Tibial artery (tissue), 4 donors: ENCODE measurements at regions not wholly inside any gene's neighbourhood (a gene's known extent, or its start where the extent isn't known, plus 50 kb on each side); places are given as distances from the start of the nearest gene placed in this dataset.

Experiments used
- DNase-seq, 2 donors: peaks; one replicate each; pipeline ENCODE4 v3.0.0-alpha.2; 2019
- H3K27ac ChIP-seq, 2 donors: fragments of 200-600 bp; sonication (generic) in 1 of 2; 1 replicate in 1 of 2; 2 replicates in 1 of 2; pipeline ENCODE4 v1.5.1; 2018 to 2019; ENCODE audit warnings: mild to moderate bottlenecking in 1 of 2
- H3K27me3 ChIP-seq, 2 donors: fragments of 200-600 bp; sonication (generic) in 1 of 2; one replicate each; pipeline versions ENCODE4 v1.5.1 to v1.6.0; 2016 to 2019
- H3K36me3 ChIP-seq, 3 donors: fragments of 200-600 bp; sonication (generic) in 2 of 3; one replicate each; pipeline ENCODE4 v1.5.1; 2016 to 2019; ENCODE audit warnings: mild to moderate bottlenecking in 2 of 3
- H3K4me1 ChIP-seq, 4 donors: fragments of 200-600 bp; sonication (generic) in 2 of 4; 1 replicate in 3 of 4; 2 replicates in 1 of 4; pipeline ENCODE4 v1.5.1; 2016 to 2019
- H3K4me3 ChIP-seq, 2 donors: fragments of 200-600 bp; sonication (generic) in 1 of 2; 1 replicate in 1 of 2; 2 replicates in 1 of 2; pipeline ENCODE4 v1.5.1; 2018 to 2019; ENCODE audit warnings: mild to moderate bottlenecking in 2 of 2
- H3K9me3 ChIP-seq, 3 donors: fragments of 200-600 bp; sonication (generic) in 1 of 3; one replicate each; pipeline ENCODE4 v1.5.1; 2016 to 2019
- CTCF ChIP-seq, 2 experiments: fragments of 200-600 bp in 1 of 2; fragments of 450-650 bp in 1 of 2; IDR thresholded peaks; one replicate each; pipeline ENCODE4 v1.5.1; 2017 to 2019; ENCODE audit warnings: antibody characterized with exemption in 2 of 2, mild to moderate bottlenecking in 1 of 2, moderate library complexity in 1 of 2
- intact Hi-C: fragments of 100-400 bp; cut with DNase I; formaldehyde crosslinking; loops from one replicate; pipeline ENCODE4 v1.15.0; 2023; ENCODE audit warnings: low total_unique reads

- Histone ChIP-seq H3K4me1 (peaks cover 0 to 4% (median 0%) of the 10 kb centered on the region in 4 donors), H3K27ac (no peak overlapping the region), H3K27me3 (no peaks in the 10 kb centered on the region), H3K4me3 (no peak overlapping the region), H3K36me3 (no peaks in the 10 kb centered on the region), H3K9me3 (no peaks in the 10 kb centered on the region)
- no peak for DNase-seq
- no peak for TF ChIP-seq CTCF (IDR thresholded peaks at IDR 0.05)
- intact Hi-C loops = no loop called here
These were observed 256.3 kb upstream of the ZFHX3 start for GRCh38 chr16:73304008-73304774.

GRCh38 chr16:73302942-73303341 is 255.0 kb upstream of the ZFHX3 start:
- Histone ChIP-seq H3K4me3 (no peak overlapping the region), H3K4me1 (peaks cover 0 to 4% (median 0%) of the 10 kb centered on the region in 4 donors), H3K27me3 (no peaks in the 10 kb centered on the region), H3K36me3 (no peaks in the 10 kb centered on the region), H3K27ac (no peak overlapping the region), H3K9me3 (no peaks in the 10 kb centered on the region)
- intact Hi-C loops = no loop called here
- no peak for TF ChIP-seq CTCF (IDR thresholded peaks at IDR 0.05)
- DNase-seq = no peak

GRCh38 chr16:73301984-73302383 is 254.1 kb upstream of the ZFHX3 start:
- no peaks in the 10 kb centered on the region for H3K36me3 ChIP-seq
- no peaks in the 10 kb centered on the region for H3K9me3 ChIP-seq
- no peak for TF ChIP-seq CTCF (IDR thresholded peaks at IDR 0.05)
- intact Hi-C loops = no loop called here
- no peaks in the 10 kb centered on the region for H3K27me3 ChIP-seq
- H3K4me1 ChIP-seq = no peaks in the 10 kb centered on the region
- no peak for DNase-seq
- H3K4me3 ChIP-seq = no peak overlapping the region
- no peak overlapping the region for H3K27ac ChIP-seq

- Histone ChIP-seq H3K4me3 (no peak overlapping the region), H3K27me3 (no peaks in the 10 kb centered on the region), H3K36me3 (no peaks in the 10 kb centered on the region), H3K9me3 (no peaks in the 10 kb centered on the region), H3K27ac (no peak overlapping the region), H3K4me1 (no peaks in the 10 kb centered on the region)
- intact Hi-C loops = no loop called here
- DNase-seq = no peak
- no peak for TF ChIP-seq CTCF (IDR thresholded peaks at IDR 0.05)
These were observed 251.4 kb upstream of the ZFHX3 start for GRCh38 chr16:73299346-73299745.

GRCh38 chr16:73298562-73298961 is 250.6 kb upstream of the ZFHX3 start:
- Histone ChIP-seq H3K9me3 (no peaks in the 10 kb centered on the region), H3K27me3 (no peaks in the 10 kb centered on the region), H3K36me3 (no peaks in the 10 kb centered on the region), H3K27ac (no peak overlapping the region), H3K4me3 (no peak overlapping the region), H3K4me1 (no peaks in the 10 kb centered on the region)
- TF ChIP-seq CTCF (IDR thresholded peaks at IDR 0.05) = no peak
- no peak for DNase-seq
- intact Hi-C loops = no loop called here
